NCI-H226 (cell line): ENCODE measurements at regions not wholly inside any gene's neighbourhood (a gene's known extent, or its start where the extent isn't known, plus 50 kb on each side); places are given as distances from the start of the nearest gene placed in this dataset.

Experiments used
- DNase-seq: peaks from one replicate; pipeline ENCODE4 v3.0.0-alpha.2; 2015

GRCh38 chr19:27705896-27706295 is 1507.1 kb downstream of the UQCRFS1 start:
- no peak for DNase-seq

DNA sequence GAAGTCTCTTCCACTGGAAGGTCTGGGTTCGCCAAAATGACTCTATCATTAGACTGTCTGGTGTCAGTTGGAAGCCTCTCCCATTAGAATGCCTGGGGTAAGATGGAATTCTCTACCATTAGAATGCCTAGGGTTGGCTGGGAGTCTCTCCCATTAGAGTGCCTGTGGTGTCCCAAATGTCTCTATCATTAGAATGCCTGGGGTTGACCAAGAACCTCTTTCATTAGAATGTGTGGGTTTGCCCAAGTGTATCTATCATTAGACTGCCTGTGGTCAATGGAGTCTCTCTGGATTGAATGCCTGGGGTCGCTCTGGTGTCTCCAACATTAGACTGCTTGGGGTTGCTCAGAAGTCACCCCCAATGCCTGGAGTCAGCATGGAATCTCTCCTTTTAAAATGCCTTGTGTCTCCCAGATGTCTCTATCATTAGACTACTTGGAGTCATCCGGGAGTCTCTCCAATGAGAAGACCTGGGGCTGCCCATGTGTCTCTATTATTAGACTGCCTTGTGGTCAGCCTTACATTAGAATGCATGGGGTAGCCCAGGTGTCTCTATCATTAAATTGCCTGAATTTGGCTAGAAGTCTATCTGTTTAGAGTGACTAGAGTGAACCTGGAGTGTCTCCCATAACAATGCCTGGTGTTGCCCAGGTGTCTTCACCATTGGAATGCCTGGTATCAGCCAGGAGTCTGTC is 1518.4 kb downstream of the UQCRFS1 start:
- DNase-seq = no peak

- DNase-seq = no peak
Observed at GRCh38 chr19:27691991-27692390, 1521.0 kb downstream of the UQCRFS1 start.

GRCh38 chr19:27689734-27690241 is 1523.2 kb downstream of the UQCRFS1 start:
- no peak for DNase-seq

DNA sequence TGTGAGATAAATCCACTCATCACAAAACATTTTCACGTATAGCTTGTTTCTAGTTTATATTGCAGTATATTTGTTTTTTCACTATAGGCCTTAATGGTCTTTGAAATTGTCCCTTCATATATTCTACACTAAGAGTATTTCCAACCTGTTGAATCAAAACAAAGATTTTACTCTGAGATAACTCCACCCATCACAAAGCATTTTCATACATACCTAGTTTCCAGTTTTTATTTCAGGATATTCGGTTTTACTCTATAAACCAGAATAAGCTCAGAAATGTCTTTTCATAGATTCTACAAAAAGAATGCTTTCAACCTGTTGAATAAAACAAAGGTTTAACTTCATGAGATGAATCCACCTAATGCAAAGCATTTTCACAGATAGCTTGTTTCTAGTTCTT is 1528.7 kb downstream of the UQCRFS1 start:
- no peak for DNase-seq

GRCh38 chr19:27681972-27682371 is 1531.0 kb downstream of the UQCRFS1 start:
- DNase-seq = no peak

- no peak for DNase-seq
Observed at GRCh38 chr19:27679905-27680304, 1533.0 kb downstream of the UQCRFS1 start.

DNA sequence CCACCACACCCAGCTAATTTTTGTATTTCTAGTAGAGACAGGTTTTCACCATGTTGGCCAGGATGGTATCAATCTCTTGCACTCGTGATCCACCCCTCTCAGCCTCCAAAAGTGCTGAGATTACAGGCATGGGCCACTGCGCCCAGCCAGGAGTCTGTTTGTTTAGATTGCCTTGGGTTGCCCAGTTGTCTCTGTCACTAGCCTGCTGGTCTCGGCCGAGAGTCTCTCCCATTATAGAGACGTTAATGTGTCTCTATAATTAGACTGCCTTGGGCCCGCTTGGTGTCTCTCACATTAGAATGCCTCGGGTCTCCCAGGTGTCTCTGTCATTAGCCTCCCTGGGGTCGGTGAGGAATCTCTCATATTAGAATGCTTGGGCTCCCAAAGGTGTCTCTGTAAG is 1533.6 kb downstream of the UQCRFS1 start:
- no peak for DNase-seq

GRCh38 chr19:27676877-27677276 is 1536.1 kb downstream of the UQCRFS1 start:
- no peak for DNase-seq

GRCh38 chr19:27676334-27676733 is 1536.6 kb downstream of the UQCRFS1 start:
- DNase-seq = no peak

DNA sequence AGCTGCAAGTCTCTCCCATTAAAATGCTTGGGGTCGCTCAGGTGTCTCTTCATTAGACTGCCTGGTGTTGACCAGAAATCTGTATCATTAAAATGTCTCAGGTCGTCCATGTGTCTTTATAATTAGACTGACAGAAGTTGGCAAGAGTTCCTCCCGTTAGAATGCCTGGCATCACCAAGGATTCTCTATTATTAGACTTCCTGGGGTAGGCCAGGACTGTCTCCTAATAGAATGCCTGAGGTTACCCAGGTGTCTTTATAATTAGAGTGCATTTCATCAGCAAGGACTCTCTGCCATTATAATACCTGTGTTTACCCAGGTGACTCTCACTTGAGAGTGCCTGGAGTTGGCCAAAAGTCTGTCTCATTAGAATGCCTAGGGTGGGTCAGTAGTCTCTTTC is 1537.2 kb downstream of the UQCRFS1 start:
- DNase-seq = no peak

DNA sequence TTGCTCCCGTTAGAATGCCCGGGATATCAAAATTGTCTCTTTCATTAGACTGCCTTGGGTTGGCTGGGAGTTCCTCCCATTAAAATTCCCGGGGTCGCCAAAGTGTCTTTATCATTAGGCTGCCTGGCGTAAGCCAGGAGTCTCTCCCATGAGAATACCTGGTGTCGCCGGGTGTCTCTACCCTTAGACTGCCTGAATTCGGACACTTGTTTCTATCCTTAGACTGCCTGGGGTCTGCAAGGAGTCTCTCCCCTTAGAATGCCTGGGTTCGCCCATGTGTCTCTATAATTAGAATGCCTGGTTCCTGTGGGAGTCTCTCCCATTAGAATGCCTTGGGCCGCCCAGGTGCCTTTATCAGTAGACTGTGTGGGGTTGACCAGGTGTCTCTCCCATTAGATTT is 1538.2 kb downstream of the UQCRFS1 start:
- no peak for DNase-seq

DNA sequence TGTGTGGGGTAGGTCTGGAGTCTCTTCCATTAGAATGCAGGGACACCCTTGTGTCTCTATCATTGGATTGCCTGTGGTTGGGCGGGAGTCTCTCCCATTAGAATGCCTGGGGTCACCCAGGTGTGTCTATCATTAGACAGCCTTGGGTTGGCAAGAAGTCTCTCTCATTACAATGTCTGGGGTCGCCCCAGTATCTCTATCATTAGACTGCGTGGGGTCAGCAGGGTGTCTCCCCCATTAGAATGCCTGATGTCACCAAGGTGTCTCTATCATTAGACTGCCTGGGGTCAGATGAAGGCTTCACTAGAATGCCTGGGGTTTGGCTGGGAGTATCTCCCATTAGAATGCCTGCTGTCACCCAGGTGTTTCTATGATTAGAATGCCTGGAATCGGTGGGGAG is 1539.0 kb downstream of the UQCRFS1 start:
- no peak for DNase-seq

DNA sequence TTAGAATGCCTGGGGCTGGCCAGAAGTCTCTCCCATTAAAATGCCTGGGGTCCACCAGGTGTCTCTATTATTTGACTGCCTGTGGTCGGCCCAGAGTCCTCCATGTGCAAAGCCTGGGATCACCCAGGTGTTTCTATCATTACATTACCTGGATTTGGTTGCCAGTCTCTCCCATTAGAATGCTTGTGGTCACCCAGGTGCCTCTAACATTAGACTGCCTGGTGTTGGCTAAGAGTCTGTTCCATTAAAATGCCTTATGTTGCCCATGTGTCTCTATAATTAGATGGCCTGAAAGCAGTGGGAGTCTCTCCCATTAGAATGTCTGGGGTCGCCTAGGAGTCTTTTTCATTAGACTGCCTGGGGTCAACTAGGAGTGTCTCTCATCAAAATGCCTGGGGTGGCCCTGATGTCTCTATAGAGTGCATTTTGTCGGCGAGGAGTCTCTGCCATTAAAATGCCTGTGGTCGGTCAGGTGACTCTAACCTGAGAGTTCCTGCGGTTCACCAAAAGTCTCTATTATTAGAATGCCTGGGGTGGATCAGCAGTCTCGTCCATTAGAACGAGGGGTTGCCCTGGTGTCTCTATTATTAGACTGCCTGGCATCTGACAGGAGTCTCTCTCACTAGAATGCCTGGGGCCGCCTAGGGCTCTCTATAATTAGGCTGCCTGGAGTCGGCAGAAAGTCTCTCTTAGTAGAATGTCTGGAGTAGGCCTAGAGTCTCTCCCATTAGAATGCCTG is 1540.5 kb downstream of the UQCRFS1 start:
- DNase-seq = no peak

DNA sequence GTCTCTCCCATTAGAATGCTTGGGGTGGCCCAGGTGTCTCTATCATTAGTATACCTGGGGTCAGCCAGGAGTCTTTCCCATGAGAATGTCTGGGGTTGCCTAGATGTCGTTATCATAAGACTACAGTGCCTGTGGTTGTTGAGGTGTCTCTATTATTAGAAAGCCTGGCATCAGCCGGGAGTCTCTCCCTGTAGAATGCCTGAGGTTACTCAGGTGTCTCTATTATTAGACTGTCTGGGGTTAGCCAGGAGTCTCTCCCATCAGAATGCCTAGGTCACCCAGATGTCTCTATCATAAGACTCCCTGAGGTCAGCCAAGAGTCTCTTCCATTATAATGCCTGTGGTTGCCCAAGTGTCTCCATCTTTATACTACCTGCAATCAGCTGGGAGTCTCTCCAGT is 1541.1 kb downstream of the UQCRFS1 start:
- DNase-seq = no peak

DNA sequence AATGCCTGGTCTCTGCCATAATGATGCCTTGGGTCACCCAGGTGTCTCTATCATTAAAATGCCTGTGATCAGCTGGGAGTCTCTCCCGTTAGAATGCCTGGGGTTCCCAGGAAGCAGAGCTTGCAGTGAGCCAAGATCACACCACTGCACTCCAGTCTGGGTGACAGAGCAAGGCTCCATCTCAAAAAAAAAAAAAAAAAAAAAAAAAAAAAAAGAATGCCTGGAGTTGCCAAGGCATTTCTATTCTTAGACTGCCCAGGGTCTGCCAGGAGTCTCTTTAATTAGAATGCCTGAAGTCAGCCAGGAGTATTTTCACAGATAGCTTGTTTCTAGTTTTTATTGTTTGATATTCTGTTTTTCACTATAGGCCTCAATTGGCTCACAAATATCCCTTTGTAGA is 1552.5 kb downstream of the UQCRFS1 start:
- no peak for DNase-seq

GRCh38 chr19:27657271-27658051 is 1555.5 kb downstream of the UQCRFS1 start:
- DNase-seq = no peak

DNA sequence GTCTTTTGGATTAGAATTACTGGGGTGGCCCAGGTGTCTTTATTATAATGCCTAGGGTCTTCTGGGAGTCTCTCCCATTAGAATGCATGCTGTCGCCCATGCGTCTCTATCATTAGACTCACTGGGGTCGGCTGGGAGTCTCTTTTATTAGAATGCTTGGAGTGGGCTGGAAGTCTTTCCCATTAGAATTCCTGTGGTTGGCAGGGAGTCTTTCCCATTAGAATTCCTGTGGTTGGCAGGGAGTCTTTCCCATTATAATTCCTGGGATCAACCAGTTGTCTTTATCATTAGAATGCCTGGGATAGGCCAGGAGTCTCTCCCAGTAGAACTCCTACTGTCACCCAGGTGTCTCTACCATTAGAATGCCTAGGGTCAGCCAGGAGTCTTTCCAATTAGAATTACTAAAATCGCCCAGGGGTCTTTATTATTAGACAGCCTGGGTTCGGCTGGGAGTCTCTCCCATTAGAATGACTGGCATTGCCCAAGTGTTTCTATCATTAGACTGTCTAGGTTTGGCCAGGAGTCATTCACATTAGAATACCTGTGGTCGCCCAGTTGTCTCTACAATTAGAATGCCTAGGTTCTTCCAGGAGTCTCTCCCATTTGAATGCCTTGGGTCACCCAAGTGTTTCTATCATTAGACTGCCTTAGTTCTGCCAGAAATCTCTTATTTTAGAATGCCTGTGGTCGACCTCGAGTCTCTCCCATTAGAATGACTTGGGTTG is 1558.5 kb downstream of the UQCRFS1 start:
- no peak for DNase-seq

DNA sequence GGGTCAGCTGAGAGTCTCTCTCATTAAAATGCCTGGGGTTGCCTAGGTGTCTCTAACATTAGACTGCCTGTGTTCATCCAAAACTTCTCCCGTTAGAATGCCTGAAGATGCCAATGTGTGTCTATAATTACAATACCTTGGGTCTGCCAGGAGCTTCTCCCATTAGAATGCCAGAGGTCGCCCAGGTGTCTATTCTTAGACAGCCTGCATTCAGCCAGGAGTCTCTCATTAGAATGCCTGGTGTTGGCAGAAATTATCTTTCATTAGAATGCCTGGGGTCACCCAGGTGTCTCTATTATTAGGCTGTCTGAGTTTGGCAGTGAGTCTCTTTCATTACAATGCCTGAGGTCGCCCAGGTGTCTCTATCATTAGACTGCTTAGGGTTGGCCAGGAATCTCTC is 1560.2 kb downstream of the UQCRFS1 start:
- DNase-seq = no peak

GRCh38 chr19:27652281-27652680 is 1560.7 kb downstream of the UQCRFS1 start:
- DNase-seq = no peak

DNA sequence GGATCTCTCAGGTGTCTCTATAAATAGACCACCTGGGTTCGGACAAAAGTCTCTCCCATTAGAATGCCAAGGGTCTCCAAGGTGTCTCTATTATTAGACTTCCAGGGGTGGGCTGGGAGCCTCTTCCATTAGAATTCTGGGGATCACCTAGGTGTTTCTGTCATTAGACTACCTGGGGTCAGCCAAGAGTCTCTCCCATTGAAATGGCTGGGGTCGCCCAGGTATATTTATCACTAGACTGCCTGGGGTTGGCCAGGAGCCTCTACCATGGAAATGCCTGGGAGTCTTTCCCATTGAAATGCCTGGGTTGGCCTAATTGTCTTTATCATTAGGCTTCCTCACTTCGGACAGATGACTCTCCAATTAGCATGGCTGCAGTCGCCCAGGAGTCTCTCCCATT is 1565.5 kb downstream of the UQCRFS1 start:
- DNase-seq = no peak

- DNase-seq = no peak
Observed at GRCh38 chr19:27635401-27635800, 1577.5 kb downstream of the UQCRFS1 start.

DNA sequence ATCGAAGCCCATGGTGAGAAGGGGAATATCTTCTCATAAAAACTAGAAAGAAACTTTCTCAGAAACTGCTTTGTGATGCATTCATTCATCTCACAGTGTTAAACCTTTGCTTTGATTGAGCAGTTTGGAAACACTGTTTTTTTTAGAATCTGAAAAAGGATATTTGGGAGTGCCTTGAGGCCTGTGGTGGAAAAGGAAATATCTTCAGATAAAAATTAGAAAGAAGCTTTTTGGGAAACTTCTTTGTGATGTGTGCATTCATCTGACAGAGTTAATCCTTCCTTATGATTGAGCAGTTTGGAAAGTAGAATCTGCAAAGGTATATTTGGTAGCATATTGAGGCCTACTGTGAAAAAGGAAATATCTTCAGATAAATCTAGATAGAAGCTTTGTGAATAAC is 1594.9 kb downstream of the UQCRFS1 start:
- DNase-seq = no peak
